Activated CD4-positive, alpha-beta T cell treated with anti-CD3 and anti-CD28 coated beads, Interleukin-2, amount 50 U/mL, for 48 hours (primary cell): ENCODE measurements at regions not wholly inside any gene's neighbourhood (a gene's known extent, or its start where the extent isn't known, plus 50 kb on each side); places are given as distances from the start of the nearest gene placed in this dataset.
"Not testable (repeated sequence)": the region's sequence is repeated elsewhere in the genome, so short reads cannot be mapped to it uniquely, and the experiment has no call there.

Experiments
- DNase-seq, 2 experiments: peaks; one replicate each; pipeline ENCODE4 v3.0.0-alpha.2; 2020

DNA sequence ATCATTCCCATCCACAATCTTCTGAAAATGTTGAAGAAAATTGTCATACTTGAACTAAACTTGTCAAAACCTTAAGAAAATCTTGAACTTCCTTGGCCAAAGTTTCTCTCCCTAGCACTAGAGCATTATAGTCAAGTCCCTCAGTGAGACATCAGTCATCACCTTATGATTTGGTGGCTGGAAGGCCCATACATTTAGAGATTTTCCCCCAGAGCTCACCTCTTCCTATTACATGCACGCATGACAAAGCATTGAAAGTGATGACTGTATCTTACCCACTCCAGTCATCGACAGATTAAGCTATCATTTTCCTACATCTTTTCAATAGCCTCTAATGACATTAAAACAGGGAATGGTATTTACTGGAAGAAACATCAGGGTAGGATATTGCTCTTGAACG is 948.8 kb downstream of the TMEM121 start:
- not testable (repeated sequence) for DNase-seq

DNA sequence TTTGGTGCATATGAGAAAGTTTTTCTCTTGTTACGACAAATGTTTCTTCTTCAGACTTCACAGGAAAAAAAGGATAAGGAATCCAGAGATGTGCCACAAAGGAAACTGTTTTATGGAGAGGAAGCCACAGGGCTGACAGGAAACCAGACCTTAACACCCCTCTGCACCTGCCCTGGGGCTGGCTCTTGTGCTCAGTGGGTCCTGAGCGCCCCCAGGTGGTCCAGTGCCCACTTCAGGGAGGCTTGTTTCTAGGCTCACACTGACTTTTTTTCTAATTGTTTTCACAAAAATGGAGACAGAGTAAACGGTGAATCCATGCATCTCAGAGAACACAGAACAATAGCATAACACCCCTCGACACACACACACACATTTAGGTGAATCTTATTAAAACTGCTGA is 951.2 kb downstream of the TMEM121 start:
- not testable (repeated sequence) for DNase-seq

- DNase-seq = not testable (repeated sequence)
These were observed 953.9 kb downstream of the TMEM121 start for GRCh38 chr14:106480287-106480686.

DNA sequence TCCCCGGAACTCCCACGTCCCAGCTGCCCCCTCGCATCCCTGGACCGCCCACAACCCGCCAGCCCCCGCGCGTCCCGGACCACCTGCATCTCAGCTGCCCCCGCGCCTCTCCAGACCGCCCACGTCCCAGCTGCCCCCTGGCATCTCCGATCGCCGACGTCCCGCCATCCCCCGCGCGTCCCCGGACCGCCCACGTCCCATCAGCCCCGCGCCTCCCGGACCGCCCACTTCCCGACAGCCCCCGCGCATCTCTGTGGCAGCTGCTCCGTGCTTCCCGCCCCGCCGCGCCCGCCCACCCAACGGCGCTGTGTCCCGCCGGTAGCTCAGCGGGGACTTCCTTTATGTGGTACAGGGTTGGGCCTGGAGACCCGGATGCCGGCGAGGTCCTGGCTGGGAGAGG is 955.8 kb downstream of the TMEM121 start:
- DNase-seq = not testable (repeated sequence)

DNA sequence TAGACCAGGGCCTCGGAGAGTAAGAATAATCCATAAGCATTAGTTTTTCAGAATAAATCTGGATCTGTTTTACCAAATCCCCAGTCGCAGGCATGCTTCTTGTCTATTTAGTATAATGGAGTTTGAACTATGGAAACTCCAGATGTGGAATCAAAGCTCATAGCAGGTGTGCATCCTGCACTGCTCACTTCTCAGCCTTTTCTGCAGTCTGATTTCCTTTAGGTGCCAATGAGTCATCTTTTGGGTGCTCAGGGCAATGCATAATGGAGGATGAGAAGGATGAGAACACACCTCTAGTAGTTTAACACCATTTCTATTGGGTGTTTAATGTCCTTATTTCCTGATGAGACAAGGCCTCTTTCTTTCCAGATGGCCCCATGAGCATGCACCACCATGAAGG is 961.2 kb downstream of the TMEM121 start:
- no peak for DNase-seq

GRCh38 chr14:106488291-106488690 is 961.9 kb downstream of the TMEM121 start:
- DNase-seq = no peak

DNA sequence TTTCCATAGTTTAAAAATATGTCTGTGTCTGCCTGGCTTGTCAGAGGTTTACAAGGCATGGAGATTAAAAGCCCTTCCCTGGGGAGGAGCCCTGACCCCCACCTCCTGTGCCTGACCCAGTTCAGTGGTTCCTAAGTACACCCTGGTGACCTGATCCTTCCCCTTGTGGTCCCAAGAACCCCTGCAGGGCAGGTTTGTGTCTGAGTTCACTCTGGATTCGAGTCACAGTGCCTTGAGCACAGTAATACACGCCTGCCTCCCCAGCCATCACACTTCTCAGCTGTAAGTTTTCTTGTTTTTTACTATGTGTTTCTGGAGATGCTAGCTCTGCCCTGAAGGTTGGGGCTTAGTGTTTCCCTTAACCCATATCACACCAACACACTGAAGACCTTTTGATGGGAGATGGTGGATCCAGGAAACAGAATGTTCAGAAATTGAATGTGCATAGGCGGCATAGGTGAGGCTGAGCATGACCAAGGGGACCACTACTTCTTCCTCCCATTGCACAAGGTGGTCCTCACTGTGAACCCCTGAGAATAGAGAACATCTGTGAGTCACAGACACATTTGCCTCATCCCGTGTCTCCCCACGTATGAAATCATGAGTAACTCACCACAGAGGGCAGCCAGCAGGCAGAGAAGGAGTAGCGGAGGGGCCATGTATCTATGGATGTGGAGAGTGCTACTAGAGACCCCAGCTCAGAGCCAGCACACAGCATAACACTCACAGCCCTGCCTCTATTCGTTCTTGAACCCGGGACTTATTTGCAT is 962.9 kb downstream of the TMEM121 start:
- DNase-seq = peak; percentile 36 to 59

- DNase-seq = no peak
These were observed 964.1 kb downstream of the TMEM121 start for GRCh38 chr14:106490442-106490841.

GRCh38 chr14:106491851-106492250 is 965.5 kb downstream of the TMEM121 start:
- DNase-seq = peak; percentile 52 to 66

DNA sequence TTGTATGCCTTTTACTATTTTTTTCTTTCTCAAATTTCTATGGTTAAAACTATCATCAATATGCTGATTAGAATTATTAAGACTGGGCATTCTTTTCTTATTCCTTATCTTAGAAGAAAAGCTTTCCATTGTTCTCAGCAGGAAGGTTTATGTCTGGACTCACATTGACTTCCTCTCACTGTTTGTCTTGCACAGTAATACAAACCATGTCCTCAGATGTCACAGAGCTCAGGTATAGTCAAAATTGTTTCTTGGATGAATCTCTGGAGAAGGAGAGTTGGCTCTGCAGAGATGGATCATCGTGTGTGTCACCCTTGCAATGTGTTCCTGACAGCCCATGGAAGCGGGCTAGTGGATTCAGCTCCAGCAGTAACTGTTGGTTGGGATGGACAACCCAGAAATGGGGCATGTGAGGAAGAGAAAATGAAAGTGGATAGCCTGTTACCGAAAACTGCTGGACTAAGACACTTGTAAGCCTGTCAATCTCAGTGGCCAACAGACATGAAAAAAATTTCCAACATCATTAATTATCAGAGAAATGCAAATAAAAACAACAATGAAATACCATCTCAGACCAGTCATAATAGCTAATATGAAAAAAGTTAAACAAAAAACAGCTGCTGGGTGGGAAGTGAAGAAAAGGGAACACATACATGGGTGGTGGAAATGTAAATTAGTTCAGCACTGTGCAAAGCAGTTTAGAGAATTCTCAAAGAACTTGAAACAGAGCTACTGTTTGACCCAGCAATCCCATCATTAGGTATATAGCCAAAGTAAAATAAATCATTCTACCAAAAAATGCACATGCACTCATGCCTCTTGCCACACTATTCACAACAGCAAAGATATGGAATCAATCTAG is 967.8 kb downstream of the TMEM121 start:
- no peak for DNase-seq

GRCh38 chr14:106500571-106500970 is 974.2 kb downstream of the TMEM121 start:
- no peak for DNase-seq

- DNase-seq = no peak
These were observed 975.5 kb downstream of the TMEM121 start for GRCh38 chr14:106501898-106502297.

GRCh38 chr14:106505366-106505765 is 979.0 kb downstream of the TMEM121 start:
- DNase-seq = no peak

- DNase-seq = peak; percentile 51 to 57
These were observed 980.5 kb downstream of the TMEM121 start for GRCh38 chr14:106506881-106507305.

DNA sequence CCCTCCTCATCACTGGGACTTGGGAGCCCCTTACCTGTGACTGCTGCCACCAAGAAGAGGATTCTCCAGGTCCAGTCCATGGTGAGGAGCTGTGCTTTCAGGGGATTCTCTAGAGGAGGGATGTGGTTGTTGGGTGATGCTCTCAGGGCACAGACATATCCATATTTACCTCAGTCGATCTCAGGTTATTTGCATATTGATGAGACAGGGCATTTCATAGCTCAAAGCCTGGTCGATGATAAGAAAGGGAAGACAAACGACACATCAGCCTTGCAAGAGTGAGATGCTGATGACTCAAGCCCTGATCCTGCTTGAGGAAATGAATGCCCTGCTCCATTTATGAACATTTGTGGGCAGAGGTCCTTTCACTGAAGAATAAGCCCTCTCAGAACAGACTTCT is 981.0 kb downstream of the TMEM121 start:
- no peak for DNase-seq

DNA sequence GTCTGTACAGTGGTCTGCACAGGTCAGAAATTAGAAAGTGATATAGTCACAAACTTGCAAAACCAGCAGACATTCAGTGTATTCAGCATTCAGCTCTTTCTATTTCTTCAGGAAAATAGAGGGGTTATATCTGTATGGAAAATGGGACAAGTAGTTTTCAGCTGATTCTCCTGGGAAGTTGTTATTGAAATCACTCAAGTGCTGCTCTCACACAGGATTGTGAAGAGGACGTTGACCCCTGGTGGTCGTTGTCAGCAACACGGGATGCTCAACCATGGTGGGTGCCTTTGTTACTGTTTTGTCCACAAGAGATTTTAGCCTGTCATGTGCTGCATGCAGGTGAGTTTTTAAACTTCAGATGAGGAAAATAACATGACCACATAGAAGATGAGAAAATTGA is 981.8 kb downstream of the TMEM121 start:
- DNase-seq = no peak

- no peak for DNase-seq
These were observed 982.8 kb downstream of the TMEM121 start for GRCh38 chr14:106509176-106509575.

DNA sequence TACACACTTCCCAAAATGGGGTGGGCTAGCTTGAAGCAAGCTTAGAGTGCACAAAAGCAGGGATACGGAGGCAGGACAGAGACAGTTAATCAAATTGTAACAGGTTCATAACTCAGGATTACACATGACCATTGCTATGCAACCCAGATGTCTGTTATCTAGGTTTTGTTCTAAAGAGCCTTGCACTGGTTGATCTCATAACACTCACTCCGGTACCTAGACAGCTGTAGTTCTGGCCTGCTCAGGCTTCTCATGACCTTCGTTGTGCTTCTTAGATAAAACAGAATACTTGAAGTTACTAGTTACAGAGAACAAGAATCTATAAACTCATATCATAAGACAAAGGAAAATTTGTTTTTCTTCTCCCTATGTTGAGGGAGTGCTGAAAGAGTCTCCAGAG is 983.4 kb downstream of the TMEM121 start:
- no peak for DNase-seq

GRCh38 chr14:106511006-106511799 is 984.8 kb downstream of the TMEM121 start:
- DNase-seq = peak; percentile 46 to 52

DNA sequence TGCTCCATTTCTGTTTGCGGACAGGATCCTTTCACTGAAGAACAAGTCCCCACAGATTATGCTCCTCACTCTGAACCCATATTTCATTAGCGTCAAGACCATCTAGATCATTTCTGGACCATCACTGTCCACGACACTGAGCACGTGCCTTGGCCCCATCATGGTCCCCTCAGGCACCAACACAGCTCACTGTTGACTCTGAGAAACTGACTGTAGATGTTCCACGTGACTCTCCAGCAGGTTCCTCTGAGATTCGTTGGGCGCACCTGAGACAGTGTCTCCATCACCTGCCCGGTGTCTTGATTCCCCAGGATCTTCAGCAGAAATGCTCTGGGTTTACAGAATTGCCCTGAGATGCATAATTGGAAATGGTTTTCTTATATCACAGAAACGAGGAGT is 985.4 kb downstream of the TMEM121 start:
- no peak for DNase-seq

DNA sequence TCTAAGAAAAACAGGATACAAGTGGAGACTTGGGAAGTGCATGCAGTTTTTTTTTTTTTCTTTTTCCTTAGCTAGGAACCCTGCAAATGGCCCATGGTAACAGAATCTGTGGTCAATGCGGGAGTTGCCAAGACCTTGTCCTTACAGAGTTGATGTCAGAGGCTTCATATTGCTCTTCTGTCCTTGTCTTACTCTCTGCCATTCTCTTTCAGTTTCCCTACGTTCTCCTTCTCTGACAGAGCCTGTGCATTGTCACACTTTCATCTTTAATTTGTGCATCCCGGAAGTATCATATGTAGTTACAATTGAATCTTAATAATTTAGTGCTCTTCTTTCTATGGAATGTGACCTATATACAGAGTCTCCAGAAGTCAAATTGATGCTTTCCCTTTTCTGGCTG is 986.9 kb downstream of the TMEM121 start:
- DNase-seq = no peak

DNA sequence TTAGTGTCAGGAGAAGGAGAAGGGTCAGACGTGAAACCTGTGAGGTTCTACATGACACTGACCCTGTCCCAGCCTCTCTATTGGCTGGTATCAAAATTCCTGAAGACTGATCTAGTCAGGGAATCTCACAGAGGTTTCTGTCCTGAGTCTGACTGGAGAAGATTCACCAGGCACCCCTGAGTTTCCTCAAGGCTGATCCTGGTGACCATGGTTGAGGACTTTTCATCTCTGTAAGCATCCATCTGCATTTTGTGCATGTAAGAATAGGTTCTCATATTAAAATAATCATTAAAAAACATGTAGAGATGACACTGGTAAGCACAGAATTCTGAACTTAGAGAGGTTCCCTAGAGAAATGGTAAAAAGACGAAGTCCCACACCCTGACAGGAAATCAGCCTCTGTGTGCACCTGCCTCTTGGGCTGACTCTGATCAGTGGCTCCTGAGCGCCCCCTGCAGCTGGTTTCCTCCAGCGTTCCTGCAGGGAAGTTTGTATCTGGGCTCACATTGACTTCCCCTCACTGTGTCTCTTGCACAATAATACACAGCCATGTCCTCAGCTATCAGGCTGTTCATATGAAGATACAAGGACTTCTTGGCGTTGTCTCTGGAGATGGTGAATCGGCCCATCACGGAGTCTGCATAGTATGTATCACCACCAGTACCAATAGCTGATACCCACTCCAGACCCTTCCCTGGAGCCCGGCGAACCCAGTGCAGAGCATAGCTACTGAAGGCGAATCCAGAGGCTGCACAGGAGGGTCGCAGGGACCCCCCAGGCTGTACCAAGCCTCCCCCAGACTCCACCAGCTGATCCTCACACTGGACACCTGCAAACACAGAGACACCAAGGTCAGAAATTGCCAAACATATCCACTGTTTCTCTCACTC is 991.9 kb downstream of the TMEM121 start:
- peak; percentile 94 for DNase-seq
